ENCODE measurements at regions not wholly inside any gene's neighbourhood (a gene's known extent, or its start where the extent isn't known, plus 50 kb on each side); places are given as distances from the start of the nearest gene placed in this dataset.

GRCh38 chr3:104586344-104586743, 780.4 kb upstream of the ALCAM start:
- H3K27ac Mint-ChIP-seq: no peak overlapping the region
- Histone ChIP-seq H2AFZ (ENCODE audit: low read length) (no peak overlapping the region), H3K23ac (ENCODE audit: insufficient read length, low read depth, low read length) (no peak overlapping the region), H2BK120ac (ENCODE audit: low read depth, low read length, poor library complexity, severe bottlenecking) (no peak overlapping the region), H3K27me3 (ENCODE audit: insufficient read depth, low read length) (no peaks in the 10 kb centered on the region), H4K20me1 (ENCODE audit: control insufficient read depth, insufficient read depth, insufficient read length) (no peaks in the 10 kb centered on the region), H3K9me3 (ENCODE audit: control insufficient read depth, low read depth, low read length) (peaks cover under 1% of the 10 kb centered on the region), H3K79me1 (ENCODE audit: insufficient read depth, low read depth, low read length, poor library complexity, severe bottlenecking) (no peaks in the 10 kb centered on the region), H2AK5ac (ENCODE audit: insufficient read length, low read length) (no peak overlapping the region), H3T11ph (ENCODE audit: low read length) (no peak overlapping the region), H4K5ac (ENCODE audit: insufficient read length, low read depth, low read length) (no peak overlapping the region), H2BK12ac (ENCODE audit: insufficient read length, low read depth, low read length) (no peak overlapping the region), H4K8ac (replicated peaks; ENCODE audit: insufficient read length, low read depth, low read length) (no peak overlapping the region), H3K18ac (ENCODE audit: insufficient read length, low read depth, low read length) (no peak overlapping the region), H3K9ac (ENCODE audit: extremely low read depth, insufficient read length, low read length) (no peak overlapping the region), H3K4me1 (ENCODE audit: insufficient read depth, low read length) (no peaks in the 10 kb centered on the region), H3K14ac (ENCODE audit: insufficient read depth, low read length) (no peak overlapping the region), H3K27ac (ENCODE audit: insufficient read length, low read depth, low read length) (no peak overlapping the region), H3K4me2 (ENCODE audit: insufficient read depth, insufficient read length, low read length) (no peak overlapping the region), H3K56ac (ENCODE audit: insufficient read length, low read depth, low read length) (no peak overlapping the region), H3K4ac (ENCODE audit: low read depth, low read length) (no peak overlapping the region), H3K23me2 (ENCODE audit: insufficient read length, low read depth, low read length, poor library complexity, severe bottlenecking) (no peaks in the 10 kb centered on the region), H4K91ac (ENCODE audit: insufficient read length, low read depth, low read length) (no peak overlapping the region), H2BK15ac (ENCODE audit: low read depth, low read length) (no peak overlapping the region), H3K79me2 (ENCODE audit: insufficient read depth, low read length) (no peaks in the 10 kb centered on the region), H2BK5ac (ENCODE audit: insufficient read length, low read length) (no peak overlapping the region), H2BK20ac (ENCODE audit: low read depth, low read length, poor library complexity, severe bottlenecking) (no peak overlapping the region)
- no peak for TF ChIP-seq CTCF (conservative IDR thresholded peaks at IDR 0.05)
- no peak overlapping the region for H3K4me3 Mint-ChIP-seq
- peaks cover 0 to 16% (median 5%) of the 10 kb centered on the region in 3 experiments; a peak in 4 of 7 replicates for H3K36me3 Mint-ChIP-seq (ENCODE audit: insufficient read depth in 1 of 3, low read depth in 3 of 3)
- H3K4me1 Mint-ChIP-seq: peaks cover 5 to 14% of the 10 kb centered on the region in 2 experiments; a peak in 3 of 4 replicates
- H3K9me3 Mint-ChIP-seq: peaks cover 12% of the 10 kb centered on the region in 2 experiments; a peak in 4 of 5 replicates
- no peak for DNase-seq
- H3K27me3 Mint-ChIP-seq (ENCODE audit: low read depth): no peaks in the 10 kb centered on the region
